22Rv1 (cell line): ENCODE measurements at regions not wholly inside any gene's neighbourhood (a gene's known extent, or its start where the extent isn't known, plus 50 kb on each side); places are given as distances from the start of the nearest gene placed in this dataset.

Source experiments
- H3K27ac ChIP-seq: fragments of 450-650 bp; 2 replicates; pipeline ENCODE4 v1.5.1; 2017
- CTCF ChIP-seq: fragments of 450-650 bp; IDR thresholded peaks from 2 replicates; pipeline ENCODE4 v1.5.1; 2017; ENCODE audit warnings: mild to moderate bottlenecking
- ZFX ChIP-seq: fragments of 450-650 bp; IDR thresholded peaks from 2 replicates; pipeline ENCODE4 v1.6.1; 2017; ENCODE audit warnings: antibody characterized with exemption, borderline replicate concordance

- no peak overlapping the region for H3K27ac ChIP-seq
- TF ChIP-seq ZFX (no peak), CTCF (no peak)
Measured at GRCh38 chr17:5869041-5869745, 201.0 kb upstream of the WSCD1 start.

- no peak overlapping the region for H3K27ac ChIP-seq
- TF ChIP-seq ZFX = no peak
- no peak for TF ChIP-seq CTCF
Measured at GRCh38 chr17:5870231-5870953, 199.8 kb upstream of the WSCD1 start.

GRCh38 chr17:5871666-5872065 lies 198.5 kb upstream of the WSCD1 start:
- no peak overlapping the region for H3K27ac ChIP-seq
- TF ChIP-seq CTCF = no peak
- no peak for TF ChIP-seq ZFX

- H3K27ac ChIP-seq = no peak overlapping the region
- TF ChIP-seq ZFX (no peak), CTCF (no peak)
Measured at GRCh38 chr17:5872831-5873230, 197.3 kb upstream of the WSCD1 start.

GRCh38 chr17:5873781-5874180 lies 196.4 kb upstream of the WSCD1 start:
- no peak for TF ChIP-seq CTCF
- TF ChIP-seq ZFX = no peak
- no peak overlapping the region for H3K27ac ChIP-seq

- no peak overlapping the region for H3K27ac ChIP-seq
- TF ChIP-seq CTCF (no peak), ZFX (no peak)
Measured at GRCh38 chr17:5874486-5874885, 195.7 kb upstream of the WSCD1 start.

- H3K27ac ChIP-seq = no peak overlapping the region
- TF ChIP-seq ZFX (no peak), CTCF (no peak)
Measured at GRCh38 chr17:5877366-5877765, 192.8 kb upstream of the WSCD1 start.
